ENCODE measurements at regions not wholly inside any gene's neighbourhood (a gene's known extent, or its start where the extent isn't known, plus 50 kb on each side); places are given as distances from the start of the nearest gene placed in this dataset.

- POLR2A ChIA-PET: no interaction called here
- TF ChIP-seq CTCF (IDR thresholded peaks at IDR 0.05; ENCODE audit: control extremely low read depth, extremely low read depth, low read depth, missing control alignments): no peak
- CTCF ChIA-PET: no interaction called here
- DNase-seq (ENCODE audit: extremely low spot score): no peak
These were observed 1272.7 kb downstream of the KCNT2 start for GRCh38 chr1:195335541-195335940.

- CTCF ChIA-PET: no interaction called here
- no peak for TF ChIP-seq CTCF (IDR thresholded peaks at IDR 0.05; ENCODE audit: control extremely low read depth, extremely low read depth, low read depth, missing control alignments)
- POLR2A ChIA-PET: no interaction called here
These were observed 1276.1 kb downstream of the KCNT2 start for GRCh38 chr1:195332102-195332501.

GRCh38 chr1:195328681-195329080 is 1279.6 kb downstream of the KCNT2 start:
- ChIA-PET POLR2A (no interaction called here), CTCF (interaction anchor here (1.5 kb wide), 1 partner anchor 13 kb away, joined by 5 read pairs; no protein-coding TSS in a partner anchor)
- TF ChIP-seq CTCF (IDR thresholded peaks at IDR 0.05; ENCODE audit: control extremely low read depth, extremely low read depth, low read depth, missing control alignments): no peak
- DNase-seq (ENCODE audit: extremely low spot score): no peak

More at GRCh38 chr1:195332102-195332501, 1276.1 kb downstream of the KCNT2 start:
- no peak for DNase-seq (ENCODE audit: extremely low spot score)

GRCh38 chr1:195328102-195328501 is 1280.1 kb downstream of the KCNT2 start:
- TF ChIP-seq CTCF (IDR thresholded peaks at IDR 0.05; ENCODE audit: control extremely low read depth, extremely low read depth, low read depth, missing control alignments): no peak
- DNase-seq (ENCODE audit: extremely low spot score): no peak
- CTCF ChIA-PET: interaction anchor here (1.5 kb wide), 1 partner anchor 14 kb away, joined by 5 read pairs; no protein-coding TSS in a partner anchor
- POLR2A ChIA-PET: no interaction called here

GRCh38 chr1:195327361-195327760 is 1280.9 kb downstream of the KCNT2 start:
- no peak for TF ChIP-seq CTCF (IDR thresholded peaks at IDR 0.05; ENCODE audit: control extremely low read depth, extremely low read depth, low read depth, missing control alignments)
- ChIA-PET CTCF (interaction anchor here (1.5 kb wide), 1 partner anchor 14 kb away, joined by 5 read pairs; no protein-coding TSS in a partner anchor), POLR2A (no interaction called here)
- no peak for DNase-seq (ENCODE audit: extremely low spot score)

GRCh38 chr1:195326325-195326724 is 1281.9 kb downstream of the KCNT2 start:
- POLR2A ChIA-PET: no interaction called here
- CTCF ChIA-PET: no interaction called here
- DNase-seq (ENCODE audit: extremely low spot score): no peak
- TF ChIP-seq CTCF (IDR thresholded peaks at IDR 0.05; ENCODE audit: control extremely low read depth, extremely low read depth, low read depth, missing control alignments): no peak

- DNase-seq (ENCODE audit: extremely low spot score): no peak
- CTCF ChIA-PET: no interaction called here
- POLR2A ChIA-PET: no interaction called here
- no peak for TF ChIP-seq CTCF (IDR thresholded peaks at IDR 0.05; ENCODE audit: control extremely low read depth, extremely low read depth, low read depth, missing control alignments)
These were observed 1283.1 kb downstream of the KCNT2 start for GRCh38 chr1:195325181-195325580.

Data from GM10248 (cell line).